Gastrocnemius medialis (tissue), 4 donors: ENCODE measurements at regions not wholly inside any gene's neighbourhood (a gene's known extent, or its start where the extent isn't known, plus 50 kb on each side); places are given as distances from the start of the nearest gene placed in this dataset.

Experiments used
- ATAC-seq, 2 donors: fragments of 150-250 bp; one replicate each; pipeline ENCODE4 v1.9.1; 2016
- DNase-seq, 2 donors: peaks; one replicate each; pipeline ENCODE4 v3.0.0-alpha.2; 2019
- H3K27ac ChIP-seq, 4 donors: fragments of 200-600 bp; sonication (generic); 1 replicate in 1 of 4; 2 replicates in 3 of 4; pipeline ENCODE4 v1.5.1; 2016 to 2018; ENCODE audit warnings: mild to moderate bottlenecking in 2 of 4, moderate library complexity in 1 of 4
- H3K27me3 ChIP-seq, 3 donors: fragments of 200-600 bp; sonication (generic) in 2 of 3; 1 replicate in 1 of 3; 2 replicates in 2 of 3; pipeline versions ENCODE4 v1.5.1 to v1.6.0; 2016 to 2019; ENCODE audit warnings: mild to moderate bottlenecking in 1 of 3, moderate library complexity in 1 of 3
- H3K36me3 ChIP-seq, 2 donors: fragments of 200-600 bp; sonication (generic) in 1 of 2; one replicate each; pipeline ENCODE4 v1.5.1; 2017 to 2018
- H3K4me1 ChIP-seq, 2 donors: fragments of 200-600 bp; sonication (generic) in 1 of 2; one replicate each; pipeline ENCODE4 v1.5.1; 2016 to 2017; ENCODE audit warnings: mild to moderate bottlenecking in 2 of 2
- H3K4me3 ChIP-seq, 4 donors: fragments of 200-600 bp; sonication (generic) in 3 of 4; 1 replicate in 1 of 4; 2 replicates in 3 of 4; pipeline ENCODE4 v1.5.1; 2016 to 2019; ENCODE audit warnings: mild to moderate bottlenecking in 2 of 4
- H3K9me3 ChIP-seq, 3 donors: fragments of 200-600 bp; sonication (generic) in 2 of 3; 1 replicate in 1 of 3; 2 replicates in 2 of 3; pipeline ENCODE4 v1.5.1; 2016 to 2019
- CTCF ChIP-seq, 5 experiments: fragments of 450-650 bp in 3 of 5; fragments of 200-600 bp in 2 of 5; sonication (generic) in 2 of 5; IDR thresholded peaks in 4 of 5; conservative IDR thresholded peaks in 1 of 5; 1 replicate in 4 of 5; 2 replicates in 1 of 5; pipeline ENCODE4 v1.5.1; 2016 to 2019; ENCODE audit warnings: antibody characterized with exemption in 5 of 5, mild to moderate bottlenecking in 3 of 5, moderate library complexity in 3 of 5
- POLR2A ChIP-seq, 2 donors: fragments of 450-650 bp; IDR thresholded peaks; one replicate each; pipeline ENCODE4 v1.6.1; 2017; ENCODE audit warnings: antibody characterized with exemption in 2 of 2, mild to moderate bottlenecking in 2 of 2, moderate library complexity in 2 of 2
- in situ Hi-C, 4 donors: fragments of 200-750 bp; cut with MboI; loops; one replicate each; pipeline versions ENCODE4 v1.15.0 to v1.8.0; 2017; ENCODE audit warnings: low sequenced_read_pairs in 4 of 4
- intact Hi-C: fragments of 100-400 bp; cut with DNase I; formaldehyde crosslinking; loops from one replicate; pipeline ENCODE4 v1.15.1; 2023; ENCODE audit warnings: low total_unique reads

GRCh38 chr15:88307344-88307743 lies 50.8 kb upstream of the NTRK3 start:
- no peaks in the 10 kb centered on the region for H3K36me3 ChIP-seq
- in situ Hi-C loops: no loop called here

More at GRCh38 chr15:88307344-88307743, 50.8 kb upstream of the NTRK3 start:
- no peak overlapping the region for H3K4me3 ChIP-seq
- H3K4me1 ChIP-seq: no peaks in the 10 kb centered on the region
- no peaks in the 10 kb centered on the region for H3K9me3 ChIP-seq
- no peak overlapping the region for H3K27ac ChIP-seq
- TF ChIP-seq POLR2A (IDR thresholded peaks at IDR 0.05): no peak
- TF ChIP-seq CTCF (IDR thresholded peaks at IDR 0.05 in 4 of 5, conservative IDR thresholded peaks at IDR 0.05 in 1 of 5): no peak
- H3K27me3 ChIP-seq: no peaks in the 10 kb centered on the region
- intact Hi-C loops: loop anchor here (10.0 kb wide), 1 partner anchor 57 kb away; no protein-coding TSS in a partner anchor
- no peak for DNase-seq
- ATAC-seq: no peak
